HCT116 (cell line): ENCODE measurements at regions not wholly inside any gene's neighbourhood (a gene's known extent, or its start where the extent isn't known, plus 50 kb on each side); places are given as distances from the start of the nearest gene placed in this dataset.

Source experiments
- ATAC-seq: fragments of 200-7000 bp; cut with Tn5 transposase; 2 replicates; pipeline ENCODE4 v1.9.1; 2020; ENCODE audit warnings: mild to moderate bottlenecking, moderate library complexity
- BruUV-seq: library from RNA; stranded (reverse); fragments of 400-500 nt; replicated peaks from 2 replicates; lab custom pipeline; 2021; lab: Mats Ljungman, UMichigan
- CTCF ChIA-PET: fragments of 300-600 bp; sonication (Branson Sonifier 250); formaldehyde crosslinking; loops from one replicate; lab custom pipeline; 2021; ENCODE audit warnings: antibody characterized with exemption; lab: Charles Lee
- POLR2A ChIA-PET: fragments of 300-600, 350-600 bp; sonication (Branson Sonifier 250); formaldehyde crosslinking; loops from one replicate; lab custom pipeline; 2021; ENCODE audit warnings: antibody characterized with exemption; lab: Charles Lee
- RAD21 ChIA-PET, 2 experiments: fragments of 300-600 bp; sonication (Branson Sonifier 250); formaldehyde crosslinking; loops; one replicate each; lab custom pipeline; 2023; ENCODE audit warnings: low total read pairs in 2 of 2; ENCODE audit not compliant: uncharacterized antibody in 2 of 2, unreplicated experiment in 2 of 2, low non-redundant PET in 1 of 2; lab: Charles Lee
- DNase-seq: peaks from one replicate; pipeline ENCODE4 v3.0.0-alpha.2; 2010; ENCODE audit warnings: low read depth, low spot score
- H2AFZ ChIP-seq: fragments of 200-600 bp; shearing (Covaris generic), sonication (generic); 2 replicates; pipeline ENCODE4 v1.6.1; 2017; ENCODE audit warnings: low read depth, mixed run types, mixed read lengths, antibody characterized with exemption, low read length; ENCODE audit not compliant: poor library complexity, severe bottlenecking
- H3K27ac ChIP-seq: 2 replicates; pipeline ENCODE4 v1.5.1; 2012; ENCODE audit warnings: low read depth, low read length
- H3K27me3 ChIP-seq: fragments of 200-600 bp; sonication (generic); 2 replicates; pipeline ENCODE4 v1.6.1; 2016; ENCODE audit warnings: mixed run types, low read length, mixed read lengths; ENCODE audit not compliant: insufficient read depth
- H3K36me3 ChIP-seq, 2 experiments: fragments of 200-500 bp in 1 of 2; fragments of 200-600 bp in 1 of 2; sonication (Bioruptor generic) in 1 of 2; sonication (generic) in 1 of 2; 2 replicates each; pipeline versions ENCODE4 v1.5.1 to v1.6.1; 2014 to 2016; ENCODE audit warnings: low read length in 2 of 2, inconsistent platforms in 1 of 2, mixed read lengths in 1 of 2, mixed run types in 1 of 2; ENCODE audit not compliant: insufficient read depth in 2 of 2, control insufficient read depth in 1 of 2
- H3K4me1 ChIP-seq, 2 experiments: fragments of 200-600 bp in 1 of 2; sonication (generic) in 1 of 2; 2 replicates each; pipeline versions ENCODE4 v1.5.1 to v1.6.1; 2012 to 2017; ENCODE audit warnings: low read length in 2 of 2, inconsistent platforms in 1 of 2, mild to moderate bottlenecking in 1 of 2, mixed read lengths in 1 of 2, mixed run types in 1 of 2, moderate library complexity in 1 of 2; ENCODE audit not compliant: insufficient read depth in 2 of 2, control insufficient read depth in 1 of 2
- H3K4me2 ChIP-seq: fragments of 200-600 bp; sonication (generic); 2 replicates; pipeline ENCODE4 v1.6.1; 2017; ENCODE audit warnings: mixed run types, low read length, mixed read lengths
- H3K4me3 ChIP-seq, 2 experiments: fragments of 200-600 bp in 1 of 2; sonication (generic) in 1 of 2; replicated peaks in 1 of 2; 2 replicates each; pipeline ENCODE4 v1.5.1; 2011 to 2016; ENCODE audit warnings: low read length in 2 of 2, control low read depth in 1 of 2, low read depth in 1 of 2, mild to moderate bottlenecking in 1 of 2, mixed read lengths in 1 of 2, mixed run types in 1 of 2
- H3K79me2 ChIP-seq: fragments of 200-600 bp; sonication (generic); 2 replicates; pipeline ENCODE4 v1.6.1; 2017; ENCODE audit warnings: mild to moderate bottlenecking, mixed run types, low read length, moderate library complexity, mixed read lengths; ENCODE audit not compliant: insufficient read depth
- H3K9ac ChIP-seq: fragments of 200-600 bp; sonication (generic); 2 replicates; pipeline ENCODE4 v1.6.1; 2016; ENCODE audit warnings: low read length, mixed read lengths
- H3K9me2 ChIP-seq: fragments of 200-600 bp; sonication (generic), shearing (Covaris generic); 2 replicates; pipeline ENCODE4 v1.6.1; 2017; ENCODE audit warnings: mixed run types, mild to moderate bottlenecking, moderate library complexity; ENCODE audit not compliant: insufficient read depth
- H3K9me3 ChIP-seq, 2 experiments: fragments of 200-500 bp in 1 of 2; fragments of 200-600 bp in 1 of 2; sonication (Bioruptor generic) in 1 of 2; sonication (generic) in 1 of 2; 2 replicates each; pipeline ENCODE4 v1.6.1; 2014 to 2017; ENCODE audit warnings: low read length in 2 of 2, mixed read lengths in 2 of 2, inconsistent platforms in 1 of 2, low read depth in 1 of 2, mild to moderate bottlenecking in 1 of 2, mixed run types in 1 of 2, moderate library complexity in 1 of 2; ENCODE audit not compliant: control insufficient read depth in 1 of 2, insufficient read depth in 1 of 2
- H4K20me1 ChIP-seq: fragments of 200-600 bp; sonication (generic), shearing (Covaris generic); 2 replicates; pipeline ENCODE4 v1.6.1; 2017; ENCODE audit warnings: mixed run types, mild to moderate bottlenecking, moderate library complexity; ENCODE audit not compliant: insufficient read depth
- ATF3 ChIP-seq: IDR thresholded peaks from 2 replicates; pipeline ENCODE4 v1.6.1; 2012
- ELF1 ChIP-seq: IDR thresholded peaks from 2 replicates; pipeline ENCODE4 v1.6.1; 2012; ENCODE audit warnings: low read depth, borderline replicate concordance
- JUND ChIP-seq: IDR thresholded peaks from 2 replicates; pipeline ENCODE4 v1.6.1; 2012
- MAX ChIP-seq: IDR thresholded peaks from 2 replicates; pipeline ENCODE4 v1.6.1; 2012
- SIN3A ChIP-seq: IDR thresholded peaks from 2 replicates; pipeline ENCODE4 v1.6.1; 2012; ENCODE audit warnings: low read depth
- SRF ChIP-seq: IDR thresholded peaks from 2 replicates; pipeline ENCODE4 v1.6.1; 2012; ENCODE audit warnings: low read depth
- ZFX ChIP-seq: fragments of 450-650 bp; IDR thresholded peaks from 2 replicates; pipeline ENCODE4 v1.6.1; 2017
- ZNF274 ChIP-seq: fragments of 200-500 bp; sonication (Bioruptor generic); IDR thresholded peaks from 2 replicates; pipeline ENCODE4 v1.6.1; 2014; ENCODE audit warnings: mild to moderate bottlenecking, low read depth, low read length, inconsistent platforms
- intact Hi-C: fragments of 100-400 bp; cut with micrococcal nuclease; formaldehyde crosslinking; loops from 2 replicates; pipeline ENCODE4 v1.10.0; 2022
- TF ChIP-seq, protein P1 (sequence below): IDR thresholded peaks from 2 replicates; pipeline ENCODE4 v1.6.1; 2011; ENCODE audit warnings: mild to moderate bottlenecking, low read length, moderate library complexity; ENCODE audit not compliant: insufficient replicate concordance; ENCODE audit errors: extremely low read depth

DNA sequence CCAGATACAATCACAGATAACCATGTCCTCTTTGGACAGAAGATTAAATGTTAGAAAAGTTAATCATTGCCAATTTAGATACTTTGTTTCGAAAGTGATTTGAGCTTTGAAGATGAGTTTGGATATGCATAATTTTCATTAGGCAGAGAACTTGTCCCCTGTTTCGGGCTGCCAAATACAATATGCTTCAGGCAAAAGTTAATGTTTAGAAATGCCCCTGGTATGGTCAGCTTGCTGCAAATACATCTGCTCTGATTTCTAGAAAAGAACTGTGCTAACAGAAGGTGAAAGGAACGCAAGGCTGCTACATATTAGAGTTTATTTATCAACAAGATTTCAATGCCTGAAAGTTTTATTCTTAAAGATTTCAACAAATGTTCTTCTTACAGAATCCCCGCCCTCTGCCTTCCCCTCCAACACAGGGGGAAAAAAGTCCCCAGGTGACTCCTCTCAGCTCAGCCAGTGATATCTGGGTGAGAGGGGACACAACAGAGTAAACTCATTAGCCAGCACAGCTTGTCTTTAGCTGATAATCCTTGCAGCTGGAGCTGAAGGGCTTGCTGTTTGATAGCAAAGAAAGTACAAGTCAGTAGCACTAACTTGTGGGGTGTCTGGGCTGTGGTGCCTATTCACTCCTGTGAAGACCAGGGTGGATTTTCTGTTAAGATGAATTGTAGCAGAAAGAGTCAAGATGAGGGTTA, 435.7 kb downstream of the DMAC1 start:
- TF ChIP-seq JUND = no peak
- TF ChIP-seq ELF1 = no peak
- TF ChIP-seq, protein P1, sequence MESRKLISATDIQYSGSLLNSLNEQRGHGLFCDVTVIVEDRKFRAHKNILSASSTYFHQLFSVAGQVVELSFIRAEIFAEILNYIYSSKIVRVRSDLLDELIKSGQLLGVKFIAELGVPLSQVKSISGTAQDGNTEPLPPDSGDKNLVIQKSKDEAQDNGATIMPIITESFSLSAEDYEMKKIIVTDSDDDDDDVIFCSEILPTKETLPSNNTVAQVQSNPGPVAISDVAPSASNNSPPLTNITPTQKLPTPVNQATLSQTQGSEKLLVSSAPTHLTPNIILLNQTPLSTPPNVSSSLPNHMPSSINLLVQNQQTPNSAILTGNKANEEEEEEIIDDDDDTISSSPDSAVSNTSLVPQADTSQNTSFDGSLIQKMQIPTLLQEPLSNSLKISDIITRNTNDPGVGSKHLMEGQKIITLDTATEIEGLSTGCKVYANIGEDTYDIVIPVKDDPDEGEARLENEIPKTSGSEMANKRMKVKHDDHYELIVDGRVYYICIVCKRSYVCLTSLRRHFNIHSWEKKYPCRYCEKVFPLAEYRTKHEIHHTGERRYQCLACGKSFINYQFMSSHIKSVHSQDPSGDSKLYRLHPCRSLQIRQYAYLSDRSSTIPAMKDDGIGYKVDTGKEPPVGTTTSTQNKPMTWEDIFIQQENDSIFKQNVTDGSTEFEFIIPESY = no peak
- no peak for TF ChIP-seq MAX
- no peak for TF ChIP-seq ZFX
- no peak for TF ChIP-seq ZNF274
- no peak for TF ChIP-seq SIN3A
- TF ChIP-seq ATF3 = no peak
- TF ChIP-seq SRF = no peak
- TF ChIP-seq, all 23 proteins: peak for 0
- H4K20me1 ChIP-seq = no peaks in the 10 kb centered on the region
- no peaks in the 10 kb centered on the region for H3K4me1 ChIP-seq
- no TSS peak for BruUV-seq
- ChIA-PET POLR2A (no interaction called here), RAD21 (no interaction called here), CTCF (no interaction called here)
- no peak overlapping the region for H3K27ac ChIP-seq
- no peak overlapping the region for H3K4me3 ChIP-seq
- DNase-seq = no peak
- H3K79me2 ChIP-seq = no peaks in the 10 kb centered on the region
- no peaks in the 10 kb centered on the region for H3K9me2 ChIP-seq
- no peaks in the 10 kb centered on the region for H3K36me3 ChIP-seq
- no peaks in the 10 kb centered on the region for H3K9me3 ChIP-seq
- peaks cover 14% of the 10 kb centered on the region; the same call in 1 of the 2 replicates for H3K27me3 ChIP-seq
- intact Hi-C loops = no loop called here
- no peak overlapping the region for H3K4me2 ChIP-seq
- H3K9ac ChIP-seq = no peak overlapping the region
- H2AFZ ChIP-seq = no peak overlapping the region
- no peak for ATAC-seq
